Mammary epithelial cell (primary cell): ENCODE measurements at regions not wholly inside any gene's neighbourhood (a gene's known extent, or its start where the extent isn't known, plus 50 kb on each side); places are given as distances from the start of the nearest gene placed in this dataset.

ENCODE experiments used
- CTCF ChIP-seq, 2 donors: IDR thresholded peaks in 1 of 2; conservative IDR thresholded peaks in 1 of 2; 2 replicates each; pipeline ENCODE4 v1.5.1; 2011 to 2012; ENCODE audit warnings: inconsistent platforms in 2 of 2, low read length in 2 of 2, mild to moderate bottlenecking in 2 of 2, control low read depth in 1 of 2, low read depth in 1 of 2; ENCODE audit not compliant: insufficient read depth in 1 of 2; ENCODE audit errors: extremely low read depth in 1 of 2
- EZH2 ChIP-seq: IDR thresholded peaks from 2 replicates; pipeline ENCODE4 v1.6.1; 2012; ENCODE audit warnings: low read length, inconsistent platforms, borderline replicate concordance

GRCh38 chr6:115613488-115613887, 447.2 kb downstream of the FRK start:
- TF ChIP-seq CTCF (conservative IDR thresholded peaks at IDR 0.05 in 1 of 2, IDR thresholded peaks at IDR 0.05 in 1 of 2; ENCODE audit: extremely low read depth in 1 of 2, insufficient read depth in 1 of 2, low read depth in 1 of 2, low read length in 2 of 2) = no peak
- no peak for TF ChIP-seq EZH2
